ENCODE measurements at regions not wholly inside any gene's neighbourhood (a gene's known extent, or its start where the extent isn't known, plus 50 kb on each side); places are given as distances from the start of the nearest gene placed in this dataset.
"Not testable (repeated sequence)": the region's sequence is repeated elsewhere in the genome, so short reads cannot be mapped to it uniquely, and the experiment has no call there.

DNA sequence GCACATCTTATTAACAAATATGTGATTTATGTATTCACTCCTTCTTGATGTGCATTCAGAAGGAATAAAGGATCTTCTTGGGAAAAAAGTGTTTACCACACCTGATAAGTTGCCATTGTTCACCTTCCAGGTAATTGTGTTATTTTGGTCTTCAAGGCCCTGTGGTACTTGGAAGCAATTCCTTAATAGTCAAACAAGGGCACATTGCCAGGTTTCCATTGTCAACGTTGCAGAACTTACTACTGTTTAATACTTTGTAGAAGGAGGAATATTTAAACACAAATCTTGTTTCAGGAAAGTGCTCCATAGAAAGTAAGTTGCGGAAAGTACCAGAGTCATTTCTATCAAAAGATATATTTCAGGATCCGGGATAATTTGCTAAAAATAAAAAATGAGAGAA lies 129.5 kb upstream of the SGK1 start:
- no peak for DNase-seq

DNA sequence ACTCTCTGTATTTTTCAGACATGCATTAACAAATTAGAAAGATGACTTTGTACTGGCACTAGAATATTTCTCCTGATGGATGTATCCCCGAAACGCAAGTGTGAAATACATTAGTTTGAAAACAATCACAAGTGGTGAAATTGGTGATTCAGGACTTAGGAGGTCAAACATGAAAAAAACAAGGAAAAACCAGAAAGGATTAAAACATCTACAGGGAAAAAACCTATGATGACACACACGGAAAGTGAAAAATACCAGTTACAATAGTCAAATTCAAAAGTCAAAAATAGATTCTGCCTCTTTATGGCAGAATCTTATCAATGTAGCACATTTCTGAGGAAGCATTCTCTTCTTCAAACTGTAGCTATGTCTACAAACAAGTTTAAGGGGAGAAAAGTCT lies 129.0 kb upstream of the SGK1 start:
- DNase-seq = peak; percentile 63

DNA sequence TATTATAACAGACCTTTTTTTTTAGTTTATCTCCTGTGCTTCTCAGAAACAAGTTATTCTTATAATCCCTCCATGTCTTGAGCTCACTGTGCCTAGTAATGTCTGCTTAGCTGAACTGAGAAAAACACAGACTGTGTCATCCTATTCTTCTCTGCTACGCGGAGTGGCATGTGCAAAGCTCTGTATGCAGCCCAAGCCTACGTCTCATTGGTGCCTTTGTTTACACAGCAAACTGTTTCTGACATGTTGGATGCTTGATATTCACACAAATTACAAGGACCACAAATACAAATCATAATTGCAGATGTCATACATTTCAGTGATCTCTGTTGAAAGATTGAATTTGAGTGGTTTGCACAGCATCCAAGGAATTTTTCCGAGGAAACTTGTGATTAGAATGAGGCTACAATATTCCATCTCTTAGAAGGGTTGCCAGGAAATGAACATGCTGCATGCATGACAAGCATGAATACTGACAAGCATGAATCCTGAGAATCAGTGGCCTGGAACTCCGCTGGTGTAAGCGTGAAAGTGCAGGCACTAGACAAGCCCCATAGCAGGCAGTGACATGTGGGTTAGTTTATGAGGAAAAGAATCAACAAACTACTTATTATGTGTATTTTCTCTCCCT lies 128.4 kb upstream of the SGK1 start:
- no peak for DNase-seq

DNA sequence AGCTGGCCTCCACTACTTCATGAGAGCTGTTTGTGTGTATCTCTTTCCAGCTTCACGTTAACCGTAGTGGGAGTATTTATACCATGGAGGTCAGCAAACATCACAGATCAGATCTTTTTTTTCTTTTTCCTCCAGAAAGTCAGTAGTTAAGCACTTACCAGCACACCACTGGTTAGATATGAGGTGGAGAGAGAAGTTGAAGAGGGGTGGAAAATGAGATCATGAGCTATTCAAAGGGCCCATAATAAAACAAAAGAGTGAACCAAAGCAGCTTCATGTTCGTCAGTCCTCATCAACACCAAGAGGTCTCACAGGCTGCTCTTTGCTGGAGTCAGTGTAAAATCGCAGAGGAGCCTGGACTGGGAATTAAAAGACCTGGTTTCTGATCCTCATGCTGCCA lies 125.1 kb upstream of the SGK1 start:
- DNase-seq = no peak

DNA sequence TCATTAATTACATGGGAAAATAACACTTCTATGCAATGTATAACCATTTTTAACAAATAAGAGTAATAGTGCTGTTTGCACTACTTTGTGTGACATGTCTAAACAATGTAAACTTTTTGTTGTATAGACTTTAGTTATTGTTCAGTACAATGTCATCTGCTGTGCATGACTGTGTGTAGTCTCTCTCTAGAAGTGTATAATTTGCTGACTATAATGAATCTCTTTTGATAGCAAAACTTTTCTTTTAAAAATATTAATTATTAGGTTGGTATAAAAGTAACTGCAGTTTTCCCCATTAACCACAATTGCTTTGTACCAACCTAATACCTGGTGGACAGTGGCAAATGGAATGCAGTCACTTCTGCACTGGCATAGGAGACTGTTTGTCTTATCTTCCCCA lies 124.2 kb upstream of the SGK1 start:
- no peak for DNase-seq

DNA sequence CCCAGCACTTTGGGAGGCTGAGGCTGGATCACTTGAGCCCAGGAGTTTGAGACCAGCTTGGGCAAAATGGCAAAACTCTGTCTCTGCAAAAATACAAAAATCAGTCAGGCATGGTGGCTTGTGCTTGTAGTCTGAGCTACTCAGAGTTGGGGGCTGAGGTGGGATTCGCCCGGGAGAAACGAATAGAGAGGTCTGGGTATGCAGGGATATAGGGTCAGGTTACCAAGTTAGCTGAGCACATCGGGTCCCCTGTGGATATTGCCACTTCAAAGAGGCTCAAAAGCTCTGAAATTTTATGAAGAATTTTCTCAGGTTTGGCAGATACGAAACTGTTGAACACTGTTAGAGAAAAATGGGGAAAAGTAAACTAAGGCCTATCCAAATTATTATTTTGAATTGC lies 120.9 kb upstream of the SGK1 start:
- DNase-seq = no peak

DNA sequence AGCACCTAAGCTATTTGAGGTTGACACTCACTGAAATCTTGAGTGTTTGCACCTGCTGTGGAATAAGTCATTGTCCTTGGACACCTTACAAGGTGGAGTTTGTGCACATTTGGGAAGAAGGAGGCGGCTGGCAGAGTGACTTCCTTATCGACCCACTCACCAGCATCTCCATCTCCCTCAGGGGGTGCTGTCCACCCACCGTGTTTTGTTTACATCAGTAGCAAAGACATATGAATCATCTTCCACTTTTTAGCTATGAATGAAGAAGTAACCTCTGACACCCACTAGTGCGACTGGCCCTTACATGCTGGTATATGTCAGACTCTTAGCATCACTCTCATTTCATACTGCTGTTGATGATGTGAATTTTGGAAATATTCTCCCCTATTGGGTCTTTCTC lies 119.5 kb upstream of the SGK1 start:
- peak; percentile 97 for DNase-seq

DNA sequence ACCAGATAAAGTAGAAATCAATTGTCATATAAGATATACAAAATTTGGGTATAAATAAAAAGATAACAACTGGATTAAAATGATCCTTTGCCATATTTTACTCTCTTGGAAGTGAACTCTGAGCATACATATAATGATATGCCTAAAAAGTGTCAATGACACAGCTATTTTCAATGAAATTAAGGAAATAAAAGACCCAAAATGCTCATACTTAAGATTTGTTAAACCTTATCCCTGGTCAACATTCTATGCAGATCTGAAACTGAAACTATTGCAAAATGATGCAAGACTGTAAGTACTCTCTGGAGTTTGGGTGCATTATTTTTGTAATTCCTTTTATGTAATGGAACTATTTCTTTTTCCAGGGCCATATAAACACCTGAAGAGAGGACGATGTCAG lies 119.0 kb upstream of the SGK1 start:
- peak; percentile 93 for DNase-seq

DNA sequence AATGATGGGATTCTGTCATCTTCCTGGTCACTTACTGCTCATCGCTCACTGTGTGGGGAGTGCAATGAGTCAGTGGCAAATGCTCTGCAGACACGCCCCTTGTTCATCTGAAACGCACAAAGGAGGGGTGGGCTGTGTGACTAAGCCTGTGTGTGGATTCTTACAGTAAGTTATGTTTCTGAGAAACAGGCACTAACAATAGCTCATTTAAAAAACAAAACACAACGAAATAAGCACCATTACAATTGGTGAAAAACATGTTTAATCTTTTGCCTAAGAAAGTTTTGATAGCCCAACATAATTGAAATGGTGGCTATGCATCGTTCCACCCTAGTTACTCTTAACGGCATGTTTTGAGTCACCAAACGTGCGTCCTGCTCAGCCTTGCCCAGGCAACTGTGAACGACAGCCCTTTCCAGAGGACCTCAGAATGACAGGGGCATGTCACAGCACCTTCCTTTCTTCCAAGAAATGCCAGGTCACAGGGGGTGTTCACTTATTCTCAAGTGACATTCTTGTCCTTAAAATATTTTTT lies 118.4 kb upstream of the SGK1 start:
- DNase-seq = peak; percentile 98

DNA sequence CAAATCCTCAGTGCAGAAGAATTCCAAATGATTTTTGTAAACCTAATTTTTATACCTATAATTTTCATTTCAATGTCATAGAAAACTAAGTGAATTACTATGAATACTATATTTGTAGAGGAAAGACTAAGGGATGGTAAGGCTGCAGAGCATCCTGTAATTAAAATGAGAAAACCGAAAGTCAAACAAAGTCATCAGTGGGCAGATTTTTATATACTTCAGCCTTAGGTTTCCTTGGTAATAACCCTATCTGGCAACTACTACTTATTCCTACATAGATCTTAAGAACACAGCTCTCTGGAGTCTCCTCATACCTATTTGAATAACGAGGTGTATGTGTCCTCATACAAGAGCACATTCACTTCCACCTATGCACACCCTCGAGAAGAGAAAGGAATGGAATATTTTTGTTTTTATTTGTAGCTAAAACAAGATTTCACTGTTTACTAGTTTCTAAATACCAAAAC lies 117.9 kb upstream of the SGK1 start:
- DNase-seq = no peak

DNA sequence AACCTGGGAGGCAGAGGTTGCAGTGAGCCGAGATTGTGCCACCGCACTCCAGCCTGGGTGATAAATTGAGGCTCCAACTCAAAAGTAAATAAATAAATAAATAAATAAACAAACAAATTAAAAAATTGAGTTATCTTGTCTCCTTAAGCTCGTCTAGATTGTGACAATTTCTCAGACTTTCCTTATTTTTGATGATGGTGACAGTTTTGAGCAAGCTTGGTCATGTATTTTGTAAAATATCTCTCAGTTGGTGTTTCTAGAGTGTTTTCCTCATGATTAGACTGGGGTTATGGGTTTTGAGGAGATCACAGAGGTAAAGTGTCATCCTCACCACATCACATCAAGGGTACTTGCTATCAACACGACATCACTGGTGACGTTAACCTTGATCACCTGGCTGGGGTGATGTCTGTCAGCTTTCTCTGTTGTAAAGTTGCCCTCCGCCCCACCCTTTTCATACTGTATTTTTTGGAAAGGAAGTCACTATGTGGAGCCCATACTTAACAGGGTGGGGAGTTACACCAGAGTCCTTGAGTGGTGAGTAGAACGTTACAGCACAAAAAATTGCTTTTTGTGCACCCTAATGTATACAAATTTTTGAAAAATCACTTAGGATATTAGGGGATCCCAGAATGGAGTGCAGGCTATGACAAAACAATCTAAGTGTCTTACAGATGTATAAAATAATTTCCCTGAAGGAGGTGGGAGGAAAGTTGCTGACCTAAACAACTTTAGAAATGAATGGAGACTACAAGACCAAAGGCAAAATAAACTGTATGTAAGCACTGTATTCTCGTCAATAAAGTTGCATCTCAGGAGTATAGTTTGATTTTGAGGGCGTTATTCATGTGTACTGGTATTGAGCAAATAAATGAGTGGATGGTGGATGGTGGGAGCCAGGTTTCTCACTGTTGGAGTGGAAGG lies 116.4 kb upstream of the SGK1 start:
- DNase-seq = no peak

DNA sequence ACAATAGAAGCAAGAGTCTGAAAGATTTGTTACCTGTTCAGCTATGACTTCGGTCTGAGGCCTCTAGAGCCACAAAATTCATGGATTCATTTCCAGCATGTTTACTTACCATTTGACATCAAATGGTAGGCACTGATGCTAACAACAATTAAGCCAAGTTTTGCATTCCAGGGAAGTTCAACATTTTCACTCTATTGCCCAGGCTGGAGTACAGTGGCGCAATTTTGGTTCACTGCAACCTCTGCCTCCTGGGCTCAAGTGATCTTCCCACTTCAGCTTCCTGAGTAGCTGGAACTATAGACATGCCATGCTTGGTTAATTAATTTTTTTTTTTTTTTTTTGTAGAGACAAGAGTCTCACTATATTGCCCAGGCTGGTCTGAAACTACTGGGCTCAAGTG lies 114.1 kb upstream of the SGK1 start:
- peak; percentile 52 for DNase-seq

DNA sequence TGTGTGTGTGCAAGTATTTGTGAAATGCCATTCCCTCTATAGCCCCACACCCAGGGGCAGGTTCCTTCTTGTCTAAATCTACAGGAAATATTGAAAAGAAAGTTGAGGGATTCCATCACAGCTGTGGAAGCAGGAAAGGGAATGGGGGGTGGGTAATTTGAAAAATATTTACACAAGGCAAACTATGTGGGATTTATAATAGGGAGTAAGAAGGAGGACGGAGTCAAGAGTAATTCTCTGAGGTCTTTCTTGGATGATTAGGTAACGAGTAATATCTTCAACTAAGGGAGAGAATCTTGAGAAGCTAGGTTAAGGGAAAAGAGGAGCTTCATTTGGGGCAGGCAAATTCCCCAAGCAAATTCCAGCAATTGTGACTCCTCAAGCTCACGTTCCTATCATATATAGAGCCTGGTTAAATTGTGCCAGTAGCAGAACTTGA lies 113.5 kb upstream of the SGK1 start:
- no peak for DNase-seq

DNA sequence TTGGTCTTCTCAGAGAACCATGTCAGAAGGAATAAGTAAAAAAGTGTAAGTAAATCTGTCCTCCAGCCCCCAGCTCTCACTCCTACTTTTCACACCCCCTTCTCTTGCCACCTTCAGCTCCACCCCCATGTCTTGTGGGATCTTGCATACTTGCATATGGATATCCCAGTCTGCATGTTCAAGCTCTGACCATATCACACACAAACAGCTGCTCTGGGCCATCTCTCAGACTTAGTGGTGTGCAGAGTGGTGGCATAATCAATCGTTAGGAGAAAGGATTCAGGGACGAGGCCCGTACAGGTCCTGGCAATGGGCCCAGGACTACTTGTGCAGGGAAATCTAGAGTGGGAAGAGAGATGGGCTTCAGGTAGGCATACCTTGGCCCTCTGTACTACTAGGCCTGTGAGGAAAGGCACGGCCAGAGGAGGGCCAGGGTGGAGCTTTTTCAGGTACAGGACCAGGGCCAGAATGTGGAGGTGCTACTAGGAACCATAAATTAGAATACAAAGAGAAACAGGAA lies 112.0 kb upstream of the SGK1 start:
- DNase-seq = no peak

DNA sequence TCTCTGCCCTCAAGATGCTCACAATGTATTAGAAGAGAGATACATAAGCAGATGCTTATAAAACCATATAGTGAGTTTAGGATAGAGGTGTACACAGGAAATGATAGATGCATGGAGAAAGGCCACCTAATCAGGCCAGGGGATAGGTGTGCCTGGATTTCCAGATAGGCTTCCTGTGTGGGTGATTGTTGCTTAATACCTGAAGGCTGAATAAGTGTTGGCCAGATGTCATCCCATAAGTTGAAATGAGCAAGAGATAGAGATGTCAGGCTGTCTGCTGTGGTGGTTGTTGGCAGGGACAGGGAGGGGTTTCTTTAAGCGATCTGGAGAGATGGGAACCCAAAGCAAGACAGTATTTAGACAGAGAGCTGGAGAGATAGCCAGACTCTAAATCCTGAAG lies 109.8 kb upstream of the SGK1 start:
- DNase-seq = no peak

DNA sequence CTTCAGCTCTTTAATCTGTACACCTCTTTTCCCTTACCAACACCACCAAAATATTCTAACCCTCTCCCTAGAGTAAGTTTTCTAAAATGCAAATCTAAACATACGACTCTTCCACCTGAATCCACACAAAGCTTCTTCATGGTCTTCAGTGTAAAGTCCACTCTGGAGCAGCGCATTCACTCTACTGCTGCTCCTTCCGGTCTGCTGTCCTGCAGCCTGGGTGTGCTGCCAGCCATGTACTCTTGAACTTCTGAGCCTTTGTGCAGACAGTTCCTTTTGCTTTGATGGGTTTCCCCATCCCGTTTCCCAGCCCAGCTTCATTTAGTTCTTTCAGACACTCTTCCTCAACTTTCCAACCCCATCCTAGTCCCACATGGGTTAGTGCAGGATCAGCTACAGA lies 108.7 kb upstream of the SGK1 start:
- DNase-seq = no peak

DNA sequence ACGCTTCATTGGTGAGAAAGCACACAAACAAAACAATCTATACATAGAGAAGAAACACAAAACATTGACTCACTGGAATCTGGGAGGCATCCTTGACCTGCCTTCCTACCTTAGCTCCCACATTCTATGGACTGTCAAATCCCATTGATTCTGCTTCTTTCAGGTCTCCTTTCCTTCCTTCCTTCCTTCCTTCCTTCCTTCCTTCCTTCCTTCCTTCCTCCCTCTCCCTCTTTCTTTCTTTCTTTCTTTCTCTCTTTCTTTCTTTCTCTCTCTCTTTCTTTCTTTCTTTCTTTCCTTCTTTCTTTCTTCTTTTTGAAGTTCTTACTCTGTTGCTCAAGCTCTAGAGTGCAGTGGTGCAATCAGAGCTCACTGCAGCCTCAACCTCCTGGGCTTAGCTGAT lies 108.0 kb upstream of the SGK1 start:
- DNase-seq = not testable (repeated sequence)

DNA sequence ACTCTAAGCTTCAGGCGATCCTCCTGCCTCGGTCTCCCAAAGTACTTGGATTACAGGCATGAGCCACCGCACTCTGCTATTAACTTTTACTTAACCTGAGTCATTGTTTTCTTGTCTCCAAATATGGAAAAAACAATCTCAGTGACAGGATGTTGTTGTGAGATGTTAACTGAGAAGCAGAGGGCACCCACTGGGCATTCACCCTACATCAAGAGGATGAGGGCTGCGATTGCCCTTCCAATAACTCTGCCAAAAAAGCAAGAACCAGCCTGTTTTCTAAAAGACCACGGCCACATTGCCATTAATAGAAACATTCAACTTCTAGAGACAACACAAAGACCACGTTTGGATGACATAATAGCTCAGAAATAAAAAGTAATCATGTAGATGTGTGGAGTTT lies 107.6 kb upstream of the SGK1 start:
- no peak for DNase-seq

DNA sequence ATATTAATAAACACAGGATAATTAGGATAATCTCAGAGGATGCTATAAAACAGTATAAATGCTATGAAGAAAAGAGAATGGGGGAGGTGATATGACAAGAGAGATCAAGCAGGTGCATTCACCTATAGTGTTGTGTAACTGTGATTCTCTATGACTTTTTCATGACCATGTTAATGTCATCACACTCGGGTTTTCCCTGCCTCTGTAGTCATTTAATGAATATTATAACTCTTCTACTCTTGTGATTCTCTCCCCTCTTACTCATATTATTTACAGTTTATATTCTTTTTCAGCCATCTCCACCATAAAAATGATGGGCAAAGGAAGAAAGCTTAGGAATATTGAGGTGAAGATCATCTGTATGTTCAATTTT lies 106.9 kb upstream of the SGK1 start:
- DNase-seq = peak; percentile 62

DNA sequence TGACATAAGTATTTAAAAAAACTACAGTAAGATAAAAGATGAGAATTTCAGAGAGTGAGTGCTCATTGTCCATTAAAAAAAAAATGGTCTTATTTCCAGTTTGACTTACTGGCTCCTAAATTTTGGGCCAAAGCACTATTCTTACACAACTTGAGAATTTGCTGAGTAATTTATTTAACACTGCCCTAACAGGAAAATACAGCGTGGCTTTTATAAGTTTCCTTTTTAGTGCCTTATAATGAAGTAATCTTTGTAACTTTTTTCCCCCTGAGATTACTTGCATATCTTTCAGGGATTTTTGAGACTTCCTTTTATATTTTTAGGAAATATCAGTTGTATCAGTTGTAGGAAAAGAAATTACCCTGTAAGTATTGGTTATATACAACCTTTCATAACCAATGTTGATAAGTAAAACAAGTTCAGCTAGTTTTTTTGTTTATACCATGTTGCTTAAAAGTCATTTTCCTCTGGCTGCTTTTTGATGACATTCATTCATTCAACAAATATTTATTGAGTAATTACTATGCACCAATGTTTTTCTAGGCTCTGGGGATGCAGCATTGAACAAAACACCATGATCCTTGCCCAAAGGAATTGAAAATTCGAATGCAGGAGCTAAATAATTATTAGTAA lies 106.4 kb upstream of the SGK1 start:
- peak; percentile 92 for DNase-seq

DNA sequence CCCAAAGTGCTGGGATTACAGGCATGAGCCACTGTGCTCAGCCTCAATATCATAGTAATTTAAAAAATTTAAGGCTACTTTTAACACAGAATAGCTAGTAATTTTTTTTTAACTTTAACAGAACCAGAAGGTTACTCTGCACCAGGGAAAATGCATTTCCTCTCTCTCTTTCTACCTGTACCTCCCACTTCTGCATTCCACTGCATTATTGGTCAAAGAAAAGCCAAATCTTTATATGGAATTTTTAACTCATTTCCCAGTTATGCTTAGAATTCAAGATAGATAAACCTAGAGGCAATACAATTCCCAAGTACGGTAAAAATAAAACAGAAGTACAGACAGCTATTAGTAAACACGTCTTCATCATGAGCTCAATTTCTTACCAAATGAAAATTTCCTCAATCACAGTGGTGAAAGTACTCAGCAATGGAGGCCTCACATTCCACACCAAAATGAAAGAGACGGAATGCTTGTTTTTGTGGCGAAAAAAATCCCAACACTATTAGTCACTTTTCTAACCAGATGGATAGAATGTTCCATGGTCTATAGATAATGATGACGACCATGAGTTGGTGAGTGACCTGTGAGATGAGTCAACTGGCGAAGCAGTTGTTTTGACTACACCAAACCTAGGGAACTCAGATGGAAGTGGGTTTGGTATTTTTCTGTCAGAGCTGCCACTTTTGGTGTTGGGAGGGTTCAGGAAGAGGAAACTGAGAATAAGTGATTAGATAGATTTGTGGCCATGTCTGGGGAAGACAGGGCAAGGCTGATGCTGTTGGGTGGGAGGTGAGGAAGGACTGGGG lies 104.7 kb upstream of the SGK1 start:
- peak; percentile 97 for DNase-seq

DNA sequence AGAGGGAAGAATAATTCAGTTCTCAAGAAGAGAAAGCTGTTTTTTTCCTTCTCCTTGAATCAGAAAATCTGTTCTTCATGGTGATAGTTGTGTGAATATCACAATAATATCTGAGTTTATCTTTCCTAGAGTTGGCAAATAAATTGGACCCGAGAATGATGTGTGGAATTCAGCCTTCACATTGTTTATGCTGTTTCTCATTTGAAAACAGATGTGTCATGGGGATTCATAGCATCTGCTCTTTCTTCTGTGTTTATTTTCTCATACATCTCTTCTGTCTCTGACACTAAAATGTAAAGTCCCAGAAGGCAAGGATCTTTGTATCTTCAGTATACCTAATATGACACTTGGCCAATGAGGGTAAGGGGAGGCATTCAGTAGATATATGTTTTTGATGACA lies 103.6 kb upstream of the SGK1 start:
- DNase-seq = no peak
